ENCODE measurements at regions not wholly inside any gene's neighbourhood (a gene's known extent, or its start where the extent isn't known, plus 50 kb on each side); places are given as distances from the start of the nearest gene placed in this dataset.

DNA sequence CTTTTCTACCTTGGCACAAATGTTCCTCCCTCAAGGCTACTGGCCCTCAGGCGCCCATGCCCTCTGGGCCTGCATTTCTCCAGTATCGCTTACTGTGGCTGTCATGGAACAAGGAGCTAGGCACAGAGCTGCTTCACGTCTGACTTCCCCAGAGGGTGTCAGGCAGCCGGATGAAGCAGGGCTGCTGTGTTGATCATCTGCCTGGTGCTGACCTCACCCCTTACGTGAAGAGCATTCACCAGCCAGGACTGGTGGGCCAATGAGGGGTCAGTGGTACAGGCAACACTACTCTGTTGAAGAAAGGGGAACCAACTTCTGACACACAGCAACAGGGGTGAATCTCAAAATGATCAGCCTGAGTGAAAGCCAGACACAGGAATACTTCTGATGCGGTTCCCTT, 215.5 kb upstream of the GALNT2 start:
- Histone ChIP-seq H3K27me3 (ENCODE audit: control insufficient read depth in 4 of 4, insufficient read depth in 4 of 4, low read length in 3 of 4) (no peaks in the 10 kb centered on the region), H3K4me1 (ENCODE audit: control insufficient read depth in 4 of 4, insufficient read depth in 4 of 4, low read length in 3 of 4) (no peaks in the 10 kb centered on the region), H3K36me3 (ENCODE audit: control insufficient read depth in 4 of 4, insufficient read depth in 3 of 4, low read depth in 1 of 4, low read length in 3 of 4) (no peaks in the 10 kb centered on the region), H3K4me3 (ENCODE audit: low read depth in 1 of 3, low read length in 3 of 3) (no peak overlapping the region), H3K9ac (ENCODE audit: low read depth in 1 of 2, low read length in 2 of 2) (no peak overlapping the region), H3K9me3 (ENCODE audit: control insufficient read depth in 4 of 4, low read length in 3 of 4) (no peaks in the 10 kb centered on the region), H3K27ac (ENCODE audit: low read depth in 1 of 2, low read length in 2 of 2) (no peak overlapping the region)
- DNase-seq (ENCODE audit: low spot score), result no peak
- TF ChIP-seq HNF4G (IDR thresholded peaks at IDR 0.05) (no peak), FOXA2 (IDR thresholded peaks at IDR 0.05) (no peak), JUND (IDR thresholded peaks at IDR 0.05) (no peak), FOXA1 (IDR thresholded peaks at IDR 0.05) (no peak), SP1 (IDR thresholded peaks at IDR 0.05) (no peak), RAD21 (IDR thresholded peaks at IDR 0.05) (no peak)
- TF ChIP-seq, protein P1, sequence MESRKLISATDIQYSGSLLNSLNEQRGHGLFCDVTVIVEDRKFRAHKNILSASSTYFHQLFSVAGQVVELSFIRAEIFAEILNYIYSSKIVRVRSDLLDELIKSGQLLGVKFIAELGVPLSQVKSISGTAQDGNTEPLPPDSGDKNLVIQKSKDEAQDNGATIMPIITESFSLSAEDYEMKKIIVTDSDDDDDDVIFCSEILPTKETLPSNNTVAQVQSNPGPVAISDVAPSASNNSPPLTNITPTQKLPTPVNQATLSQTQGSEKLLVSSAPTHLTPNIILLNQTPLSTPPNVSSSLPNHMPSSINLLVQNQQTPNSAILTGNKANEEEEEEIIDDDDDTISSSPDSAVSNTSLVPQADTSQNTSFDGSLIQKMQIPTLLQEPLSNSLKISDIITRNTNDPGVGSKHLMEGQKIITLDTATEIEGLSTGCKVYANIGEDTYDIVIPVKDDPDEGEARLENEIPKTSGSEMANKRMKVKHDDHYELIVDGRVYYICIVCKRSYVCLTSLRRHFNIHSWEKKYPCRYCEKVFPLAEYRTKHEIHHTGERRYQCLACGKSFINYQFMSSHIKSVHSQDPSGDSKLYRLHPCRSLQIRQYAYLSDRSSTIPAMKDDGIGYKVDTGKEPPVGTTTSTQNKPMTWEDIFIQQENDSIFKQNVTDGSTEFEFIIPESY (IDR thresholded peaks at IDR 0.05), result no peak
- 90% methylated on average over 6 of the region's 6 CpGs for WGBS

DNA sequence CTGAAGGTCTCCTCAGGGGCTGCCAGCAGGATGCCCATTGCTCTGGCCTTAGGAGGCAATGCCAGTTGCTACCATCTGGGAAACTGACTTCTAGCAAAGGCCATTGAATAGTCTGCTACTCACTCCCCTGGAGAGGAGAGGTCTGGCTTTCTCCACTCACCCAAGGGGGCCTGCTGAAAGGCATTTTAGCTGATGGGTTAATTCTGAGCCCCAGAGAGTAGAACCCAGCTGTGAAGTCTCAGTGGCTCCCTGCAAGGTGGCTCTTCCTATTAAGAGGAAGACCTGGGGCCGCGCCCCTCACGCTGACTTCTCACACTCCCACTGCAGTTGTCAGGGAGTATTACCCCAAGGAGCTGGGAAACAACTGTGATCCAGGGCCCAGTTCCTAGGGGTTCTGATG, 213.3 kb upstream of the GALNT2 start:
- no peaks in the 10 kb centered on the region for H3K27me3 ChIP-seq (ENCODE audit: control insufficient read depth in 4 of 4, insufficient read depth in 4 of 4, low read length in 3 of 4)
- TF ChIP-seq HNF4A (conservative IDR thresholded peaks at IDR 0.05), result no peak
- no peak for TF ChIP-seq TAF1 (conservative IDR thresholded peaks at IDR 0.05)
- TF ChIP-seq, protein P2, sequence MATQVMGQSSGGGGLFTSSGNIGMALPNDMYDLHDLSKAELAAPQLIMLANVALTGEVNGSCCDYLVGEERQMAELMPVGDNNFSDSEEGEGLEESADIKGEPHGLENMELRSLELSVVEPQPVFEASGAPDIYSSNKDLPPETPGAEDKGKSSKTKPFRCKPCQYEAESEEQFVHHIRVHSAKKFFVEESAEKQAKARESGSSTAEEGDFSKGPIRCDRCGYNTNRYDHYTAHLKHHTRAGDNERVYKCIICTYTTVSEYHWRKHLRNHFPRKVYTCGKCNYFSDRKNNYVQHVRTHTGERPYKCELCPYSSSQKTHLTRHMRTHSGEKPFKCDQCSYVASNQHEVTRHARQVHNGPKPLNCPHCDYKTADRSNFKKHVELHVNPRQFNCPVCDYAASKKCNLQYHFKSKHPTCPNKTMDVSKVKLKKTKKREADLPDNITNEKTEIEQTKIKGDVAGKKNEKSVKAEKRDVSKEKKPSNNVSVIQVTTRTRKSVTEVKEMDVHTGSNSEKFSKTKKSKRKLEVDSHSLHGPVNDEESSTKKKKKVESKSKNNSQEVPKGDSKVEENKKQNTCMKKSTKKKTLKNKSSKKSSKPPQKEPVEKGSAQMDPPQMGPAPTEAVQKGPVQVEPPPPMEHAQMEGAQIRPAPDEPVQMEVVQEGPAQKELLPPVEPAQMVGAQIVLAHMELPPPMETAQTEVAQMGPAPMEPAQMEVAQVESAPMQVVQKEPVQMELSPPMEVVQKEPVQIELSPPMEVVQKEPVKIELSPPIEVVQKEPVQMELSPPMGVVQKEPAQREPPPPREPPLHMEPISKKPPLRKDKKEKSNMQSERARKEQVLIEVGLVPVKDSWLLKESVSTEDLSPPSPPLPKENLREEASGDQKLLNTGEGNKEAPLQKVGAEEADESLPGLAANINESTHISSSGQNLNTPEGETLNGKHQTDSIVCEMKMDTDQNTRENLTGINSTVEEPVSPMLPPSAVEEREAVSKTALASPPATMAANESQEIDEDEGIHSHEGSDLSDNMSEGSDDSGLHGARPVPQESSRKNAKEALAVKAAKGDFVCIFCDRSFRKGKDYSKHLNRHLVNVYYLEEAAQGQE (IDR thresholded peaks at IDR 0.05), result no peak
- no peak for TF ChIP-seq RAD21 (IDR thresholded peaks at IDR 0.05)
- TF ChIP-seq, protein P3, sequence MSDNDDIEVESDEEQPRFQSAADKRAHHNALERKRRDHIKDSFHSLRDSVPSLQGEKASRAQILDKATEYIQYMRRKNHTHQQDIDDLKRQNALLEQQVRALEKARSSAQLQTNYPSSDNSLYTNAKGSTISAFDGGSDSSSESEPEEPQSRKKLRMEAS (IDR thresholded peaks at IDR 0.05), result no peak
- TF ChIP-seq NR2F2 (IDR thresholded peaks at IDR 0.05), result no peak
- TF ChIP-seq HNF4G (IDR thresholded peaks at IDR 0.05), result no peak
- TF ChIP-seq EGR1 (IDR thresholded peaks at IDR 0.05; ENCODE audit: low read depth in 2 of 2), result no peak
- no peak for TF ChIP-seq FOXA2 (IDR thresholded peaks at IDR 0.05)
- TF ChIP-seq JUND (IDR thresholded peaks at IDR 0.05), result no peak
- TF ChIP-seq, protein P4, sequence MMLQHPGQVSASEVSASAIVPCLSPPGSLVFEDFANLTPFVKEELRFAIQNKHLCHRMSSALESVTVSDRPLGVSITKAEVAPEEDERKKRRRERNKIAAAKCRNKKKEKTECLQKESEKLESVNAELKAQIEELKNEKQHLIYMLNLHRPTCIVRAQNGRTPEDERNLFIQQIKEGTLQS (IDR thresholded peaks at IDR 0.05), result no peak
- no peak for TF ChIP-seq SP1 (IDR thresholded peaks at IDR 0.05)
- TF ChIP-seq, protein P5, sequence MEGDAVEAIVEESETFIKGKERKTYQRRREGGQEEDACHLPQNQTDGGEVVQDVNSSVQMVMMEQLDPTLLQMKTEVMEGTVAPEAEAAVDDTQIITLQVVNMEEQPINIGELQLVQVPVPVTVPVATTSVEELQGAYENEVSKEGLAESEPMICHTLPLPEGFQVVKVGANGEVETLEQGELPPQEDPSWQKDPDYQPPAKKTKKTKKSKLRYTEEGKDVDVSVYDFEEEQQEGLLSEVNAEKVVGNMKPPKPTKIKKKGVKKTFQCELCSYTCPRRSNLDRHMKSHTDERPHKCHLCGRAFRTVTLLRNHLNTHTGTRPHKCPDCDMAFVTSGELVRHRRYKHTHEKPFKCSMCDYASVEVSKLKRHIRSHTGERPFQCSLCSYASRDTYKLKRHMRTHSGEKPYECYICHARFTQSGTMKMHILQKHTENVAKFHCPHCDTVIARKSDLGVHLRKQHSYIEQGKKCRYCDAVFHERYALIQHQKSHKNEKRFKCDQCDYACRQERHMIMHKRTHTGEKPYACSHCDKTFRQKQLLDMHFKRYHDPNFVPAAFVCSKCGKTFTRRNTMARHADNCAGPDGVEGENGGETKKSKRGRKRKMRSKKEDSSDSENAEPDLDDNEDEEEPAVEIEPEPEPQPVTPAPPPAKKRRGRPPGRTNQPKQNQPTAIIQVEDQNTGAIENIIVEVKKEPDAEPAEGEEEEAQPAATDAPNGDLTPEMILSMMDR (IDR thresholded peaks at IDR 0.05; ENCODE audit: low read depth, low read length, missing input control), result no peak
- no peak for TF ChIP-seq RXRA (IDR thresholded peaks at IDR 0.05)
- TF ChIP-seq GABPA (IDR thresholded peaks at IDR 0.05 in 1 of 2, conservative IDR thresholded peaks at IDR 0.05 in 1 of 2), result no peak
- no peak for TF ChIP-seq YY1 (IDR thresholded peaks at IDR 0.05)
- TF ChIP-seq FOXA1 (IDR thresholded peaks at IDR 0.05), result no peak
- no peak overlapping the region for H3K27ac ChIP-seq (ENCODE audit: low read depth in 1 of 2, low read length in 2 of 2)
- no peak for DNase-seq (ENCODE audit: low spot score)
- H3K4me1 ChIP-seq (ENCODE audit: control insufficient read depth in 4 of 4, insufficient read depth in 4 of 4, low read length in 3 of 4), result no peaks in the 10 kb centered on the region
- no peaks in the 10 kb centered on the region for H3K36me3 ChIP-seq (ENCODE audit: control insufficient read depth in 4 of 4, insufficient read depth in 3 of 4, low read depth in 1 of 4, low read length in 3 of 4)
- no peaks in the 10 kb centered on the region for H3K9me3 ChIP-seq (ENCODE audit: control insufficient read depth in 4 of 4, low read length in 3 of 4)
- H3K4me3 ChIP-seq (ENCODE audit: low read depth in 1 of 3, low read length in 3 of 3), result no peak overlapping the region
- H3K9ac ChIP-seq (ENCODE audit: low read depth in 1 of 2, low read length in 2 of 2), result no peak overlapping the region
- 91% methylated on average over 3 of the region's 3 CpGs for WGBS

Data from liver (tissue), 8 donors.